Astrocyte of the spinal cord (primary cell): ENCODE measurements at regions not wholly inside any gene's neighbourhood (a gene's known extent, or its start where the extent isn't known, plus 50 kb on each side); places are given as distances from the start of the nearest gene placed in this dataset.
A peak's percentile ranks its signal among the peaks of the same experiment; 100 is the strongest.

ENCODE experiments used
- DNase-seq: peaks from one replicate; pipeline ENCODE4 v3.0.0; 2011; ENCODE audit warnings: low read depth, low spot score
- H3K4me3 ChIP-seq: 2 replicates; pipeline ENCODE4 v1.5.1; 2011; ENCODE audit warnings: low read depth, mild to moderate bottlenecking, low read length, moderate library complexity
- in situ Hi-C: cut with HindIII; loops from 2 replicates; pipeline ENCODE4 v1.10.0; 2017; ENCODE audit warnings: low sequenced_read_pairs
- TF ChIP-seq, protein P1 (sequence below): IDR thresholded peaks from 2 replicates; pipeline ENCODE4 v1.5.1; 2012; ENCODE audit warnings: low read depth, mild to moderate bottlenecking, low read length, inconsistent platforms

DNA sequence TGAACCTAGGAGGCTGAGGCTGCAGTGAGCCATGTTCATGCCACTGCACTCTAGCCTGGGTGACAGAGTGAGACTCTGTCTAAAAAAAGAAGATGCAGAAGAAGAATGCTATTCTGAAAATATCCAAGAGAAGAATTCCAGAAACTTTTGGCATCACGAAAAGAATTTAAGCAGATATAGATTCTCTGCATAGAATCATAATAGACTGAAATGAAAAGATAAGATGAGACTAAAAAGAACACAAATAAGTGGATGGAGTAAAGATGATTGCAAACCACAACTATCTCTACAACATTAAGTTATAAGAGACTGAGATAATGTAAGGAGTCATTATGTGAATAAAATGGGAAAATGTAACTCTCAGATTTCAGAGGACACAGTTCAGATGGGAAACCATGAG is 140.7 kb upstream of the TMC3 start:
- no peak overlapping the region for H3K4me3 ChIP-seq
- no peak for DNase-seq
- TF ChIP-seq, protein P1, sequence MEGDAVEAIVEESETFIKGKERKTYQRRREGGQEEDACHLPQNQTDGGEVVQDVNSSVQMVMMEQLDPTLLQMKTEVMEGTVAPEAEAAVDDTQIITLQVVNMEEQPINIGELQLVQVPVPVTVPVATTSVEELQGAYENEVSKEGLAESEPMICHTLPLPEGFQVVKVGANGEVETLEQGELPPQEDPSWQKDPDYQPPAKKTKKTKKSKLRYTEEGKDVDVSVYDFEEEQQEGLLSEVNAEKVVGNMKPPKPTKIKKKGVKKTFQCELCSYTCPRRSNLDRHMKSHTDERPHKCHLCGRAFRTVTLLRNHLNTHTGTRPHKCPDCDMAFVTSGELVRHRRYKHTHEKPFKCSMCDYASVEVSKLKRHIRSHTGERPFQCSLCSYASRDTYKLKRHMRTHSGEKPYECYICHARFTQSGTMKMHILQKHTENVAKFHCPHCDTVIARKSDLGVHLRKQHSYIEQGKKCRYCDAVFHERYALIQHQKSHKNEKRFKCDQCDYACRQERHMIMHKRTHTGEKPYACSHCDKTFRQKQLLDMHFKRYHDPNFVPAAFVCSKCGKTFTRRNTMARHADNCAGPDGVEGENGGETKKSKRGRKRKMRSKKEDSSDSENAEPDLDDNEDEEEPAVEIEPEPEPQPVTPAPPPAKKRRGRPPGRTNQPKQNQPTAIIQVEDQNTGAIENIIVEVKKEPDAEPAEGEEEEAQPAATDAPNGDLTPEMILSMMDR = no peak
- in situ Hi-C loops = no loop called here

DNA sequence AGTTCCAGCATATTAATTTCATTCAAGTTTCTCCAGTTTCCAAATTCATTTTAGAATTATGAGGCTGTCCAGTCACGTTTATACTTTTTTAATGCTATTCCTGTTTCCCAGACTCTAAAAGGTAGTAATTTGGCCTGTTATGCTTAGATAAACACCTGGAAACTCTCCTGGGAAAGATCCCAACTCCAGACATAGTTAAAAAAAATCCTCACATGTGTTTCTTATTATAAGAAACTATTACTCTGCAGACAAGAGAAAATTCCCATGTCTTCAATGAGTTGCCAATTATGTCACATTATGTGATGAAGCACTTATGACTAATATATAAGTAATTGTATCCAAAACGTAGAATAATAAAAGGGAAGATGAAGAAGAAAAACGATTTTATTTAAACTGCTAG is 137.1 kb upstream of the TMC3 start:
- TF ChIP-seq, protein P1 = no peak
- in situ Hi-C loops = no loop called here

DNA sequence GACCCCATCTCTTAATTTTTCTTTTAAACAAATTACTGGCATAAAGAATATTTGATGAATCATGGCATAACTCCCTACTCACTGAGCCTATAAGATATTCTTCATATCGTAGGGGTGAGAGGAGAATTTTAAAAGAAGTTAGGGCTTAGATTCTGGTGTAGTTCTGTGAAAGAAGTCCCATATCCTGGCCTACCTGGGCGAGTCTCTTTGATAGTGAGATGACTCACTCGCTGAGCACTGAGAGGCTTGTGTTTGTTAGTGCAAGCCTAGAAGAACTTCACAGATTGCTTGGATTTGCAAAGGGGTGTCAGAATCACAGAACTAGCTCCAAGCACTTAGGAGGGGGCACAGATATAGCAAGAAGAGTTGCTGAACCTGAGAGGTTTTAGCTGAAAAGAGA is 133.8 kb upstream of the TMC3 start:
- in situ Hi-C loops = no loop called here
- TF ChIP-seq, protein P1 = no peak

More for the DNA sequence above, 137.1 kb upstream of the TMC3 start:
- H3K4me3 ChIP-seq = no peak overlapping the region
- DNase-seq = peak; percentile 46

DNA sequence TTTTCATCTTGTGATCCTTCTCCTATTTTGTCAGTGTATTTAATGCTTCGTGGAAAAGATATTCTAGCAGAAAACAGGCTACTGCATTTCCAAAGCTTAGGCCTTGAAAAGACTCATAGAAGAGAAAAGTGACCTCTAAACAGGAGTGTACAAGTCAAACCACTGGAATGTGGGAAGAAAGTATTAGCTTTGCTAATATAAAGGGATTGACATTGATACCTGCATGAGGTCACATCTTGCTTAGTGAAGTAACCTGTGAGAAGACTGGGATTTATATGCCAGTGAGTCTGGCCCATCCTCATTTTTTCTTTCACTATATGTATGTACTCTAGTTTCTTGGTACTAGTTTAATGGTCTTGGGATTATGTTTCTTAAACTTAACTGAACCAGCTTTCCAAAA is 132.9 kb upstream of the TMC3 start:
- TF ChIP-seq, protein P1 = no peak
- no peak overlapping the region for H3K4me3 ChIP-seq
- no peak for DNase-seq
- in situ Hi-C loops = no loop called here

More for the DNA sequence above, 133.8 kb upstream of the TMC3 start:
- H3K4me3 ChIP-seq = no peak overlapping the region
- DNase-seq = no peak

DNA sequence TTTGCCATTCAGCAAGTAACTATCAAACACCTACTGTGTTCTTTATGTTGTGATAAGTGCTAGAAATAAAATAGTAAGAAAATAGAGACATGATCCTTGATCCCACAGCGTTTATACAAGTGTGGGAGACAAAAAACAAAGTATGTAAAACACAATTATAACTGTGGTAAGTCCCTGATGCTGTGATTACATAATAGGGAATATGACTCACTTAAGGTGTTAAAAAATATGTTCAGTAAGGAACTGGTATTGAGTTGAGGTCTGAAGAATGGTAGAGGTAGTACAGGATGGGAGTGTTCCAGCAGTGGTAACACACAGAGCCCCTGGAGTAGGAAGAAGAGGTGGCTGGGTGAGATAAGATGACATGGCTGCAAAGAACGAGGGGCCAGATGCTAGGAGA is 132.1 kb upstream of the TMC3 start:
- TF ChIP-seq, protein P1 = no peak
- in situ Hi-C loops = no loop called here
- H3K4me3 ChIP-seq = no peak overlapping the region
- DNase-seq = no peak

DNA sequence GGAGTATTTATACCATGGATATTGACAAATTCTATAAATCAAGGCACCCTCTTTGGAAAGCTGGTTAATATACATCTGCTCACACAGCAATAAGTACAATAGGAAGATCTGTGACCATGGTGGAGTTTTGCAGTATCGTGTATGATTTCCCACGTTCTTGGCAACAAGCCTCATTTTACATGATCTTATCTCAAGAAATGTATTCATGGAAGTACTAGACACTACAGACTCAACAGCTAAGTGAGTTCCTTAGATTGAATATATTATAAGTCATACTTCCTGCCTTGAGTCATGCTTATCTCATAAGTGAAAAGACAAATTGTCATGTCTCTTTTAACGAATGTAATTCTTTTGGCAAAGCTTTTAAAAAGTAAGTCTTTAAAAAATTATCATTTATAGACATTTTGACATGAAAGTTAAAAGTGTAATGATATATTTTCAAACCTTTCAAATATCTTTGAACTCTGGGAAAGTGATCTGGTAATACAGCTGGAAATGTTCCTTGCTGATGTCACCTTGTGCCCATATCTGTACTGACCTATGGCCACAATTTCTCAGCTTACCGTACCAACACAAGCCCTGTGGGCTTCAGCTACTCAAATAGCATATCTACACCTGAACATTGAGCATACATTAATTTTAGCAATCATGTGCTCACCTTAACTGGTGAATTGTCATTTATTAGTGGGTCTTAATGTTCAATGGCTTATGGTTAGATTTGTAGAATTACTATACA is 130.3 kb upstream of the TMC3 start:
- TF ChIP-seq, protein P1 = no peak
- in situ Hi-C loops = no loop called here
- peak; percentile 13 for DNase-seq
- H3K4me3 ChIP-seq = no peak overlapping the region
